DND-41 (cell line): ENCODE measurements at regions not wholly inside any gene's neighbourhood (a gene's known extent, or its start where the extent isn't known, plus 50 kb on each side); places are given as distances from the start of the nearest gene placed in this dataset.

ENCODE experiments used
- EZH2 ChIP-seq: IDR thresholded peaks from 3 replicates; pipeline ENCODE4 v1.6.1; 2012; ENCODE audit warnings: borderline replicate concordance, low read depth, mild to moderate bottlenecking, moderate library complexity, low read length, inconsistent platforms; ENCODE audit not compliant: severe bottlenecking
- TF ChIP-seq, protein P1 (sequence below): IDR thresholded peaks from 2 replicates; pipeline ENCODE4 v1.5.1; 2012; ENCODE audit warnings: borderline replicate concordance, low read length, moderate library complexity, mild to moderate bottlenecking; ENCODE audit not compliant: poor library complexity, severe bottlenecking; ENCODE audit errors: extremely low read depth

DNA sequence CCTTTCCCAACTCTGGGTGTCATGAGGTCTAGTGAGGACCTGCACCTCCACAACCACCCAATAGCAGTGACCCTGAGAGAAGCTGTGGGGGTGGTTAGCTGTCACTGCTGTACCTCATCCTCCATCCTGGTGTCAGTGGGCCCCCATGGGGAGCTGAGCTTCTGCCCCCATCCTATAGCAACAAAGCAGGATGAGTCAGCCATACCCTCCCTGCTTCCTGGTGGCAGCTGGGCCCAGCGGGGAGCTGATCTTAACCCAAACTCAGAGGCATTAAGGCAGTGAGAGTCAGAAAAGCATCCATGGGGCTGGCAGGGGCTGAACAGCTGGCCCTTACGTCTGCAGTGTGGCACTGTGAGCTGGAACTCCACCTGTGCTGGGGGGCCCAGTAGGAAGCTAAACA, 247.8 kb upstream of the HDAC4 start:
- no peak for TF ChIP-seq EZH2
- TF ChIP-seq, protein P1, sequence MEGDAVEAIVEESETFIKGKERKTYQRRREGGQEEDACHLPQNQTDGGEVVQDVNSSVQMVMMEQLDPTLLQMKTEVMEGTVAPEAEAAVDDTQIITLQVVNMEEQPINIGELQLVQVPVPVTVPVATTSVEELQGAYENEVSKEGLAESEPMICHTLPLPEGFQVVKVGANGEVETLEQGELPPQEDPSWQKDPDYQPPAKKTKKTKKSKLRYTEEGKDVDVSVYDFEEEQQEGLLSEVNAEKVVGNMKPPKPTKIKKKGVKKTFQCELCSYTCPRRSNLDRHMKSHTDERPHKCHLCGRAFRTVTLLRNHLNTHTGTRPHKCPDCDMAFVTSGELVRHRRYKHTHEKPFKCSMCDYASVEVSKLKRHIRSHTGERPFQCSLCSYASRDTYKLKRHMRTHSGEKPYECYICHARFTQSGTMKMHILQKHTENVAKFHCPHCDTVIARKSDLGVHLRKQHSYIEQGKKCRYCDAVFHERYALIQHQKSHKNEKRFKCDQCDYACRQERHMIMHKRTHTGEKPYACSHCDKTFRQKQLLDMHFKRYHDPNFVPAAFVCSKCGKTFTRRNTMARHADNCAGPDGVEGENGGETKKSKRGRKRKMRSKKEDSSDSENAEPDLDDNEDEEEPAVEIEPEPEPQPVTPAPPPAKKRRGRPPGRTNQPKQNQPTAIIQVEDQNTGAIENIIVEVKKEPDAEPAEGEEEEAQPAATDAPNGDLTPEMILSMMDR, result no peak
